HG03066 (cell line): ENCODE measurements at regions not wholly inside any gene's neighbourhood (a gene's known extent, or its start where the extent isn't known, plus 50 kb on each side); places are given as distances from the start of the nearest gene placed in this dataset.
"Not testable (repeated sequence)": the region's sequence is repeated elsewhere in the genome, so short reads cannot be mapped to it uniquely, and the experiment has no call there.

Experiments used
- ATAC-seq: cut with Tn5 transposase; IDR thresholded peaks from one replicate; pipeline ENCODE4 v1.9.1; 2021; ENCODE audit warnings: low read depth; ENCODE audit not compliant: unreplicated experiment

DNA sequence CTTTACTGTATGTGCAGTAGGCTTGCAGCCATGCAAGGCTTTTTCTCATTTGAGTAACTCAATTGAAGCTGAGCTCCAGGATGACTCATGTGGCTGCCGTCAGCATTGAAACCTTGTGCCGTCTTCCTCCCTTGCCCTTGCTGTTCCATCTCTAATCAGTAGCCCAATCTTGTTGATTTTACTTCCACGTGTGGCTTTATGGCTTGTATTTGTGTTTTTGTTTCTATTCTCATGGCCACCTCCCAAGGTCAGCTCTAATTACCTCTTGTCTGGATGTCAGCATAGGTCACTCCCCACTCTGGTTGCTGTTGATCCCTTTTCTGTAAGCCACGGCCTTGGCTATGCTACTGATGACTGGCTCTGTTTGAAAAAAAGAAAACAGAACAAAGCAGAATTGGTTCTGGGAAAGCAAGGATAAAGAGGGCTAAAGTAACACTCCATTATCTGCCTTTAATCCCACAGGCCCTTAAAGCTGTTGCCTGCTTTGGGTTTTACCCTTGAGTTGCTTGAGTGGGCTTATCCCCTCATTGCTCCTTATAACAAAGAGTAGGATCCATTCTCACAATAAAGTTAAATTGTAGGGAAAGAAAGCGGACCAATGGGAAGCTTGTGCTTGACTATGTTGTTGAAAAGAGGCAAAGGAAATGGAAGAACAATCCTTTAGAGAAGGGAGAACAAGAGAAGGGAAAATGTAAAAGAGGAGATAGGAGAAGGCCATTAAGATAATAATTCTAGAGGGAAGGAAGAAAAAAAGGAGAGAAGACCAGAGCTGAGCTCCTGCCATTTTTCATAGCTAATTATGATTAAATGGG lies 173.9 kb upstream of the PGRMC2 start:
- ATAC-seq = no peak

GRCh38 chr4:128459547-128459946 lies 171.9 kb upstream of the PGRMC2 start:
- ATAC-seq = no peak

- ATAC-seq = no peak
These were observed 171.2 kb upstream of the PGRMC2 start for GRCh38 chr4:128458816-128459215.

- ATAC-seq = no peak
These were observed 170.1 kb upstream of the PGRMC2 start for GRCh38 chr4:128457726-128458125.

GRCh38 chr4:128456171-128456570 lies 168.6 kb upstream of the PGRMC2 start:
- no peak for ATAC-seq

- ATAC-seq = no peak
These were observed 167.9 kb upstream of the PGRMC2 start for GRCh38 chr4:128455480-128455879.

DNA sequence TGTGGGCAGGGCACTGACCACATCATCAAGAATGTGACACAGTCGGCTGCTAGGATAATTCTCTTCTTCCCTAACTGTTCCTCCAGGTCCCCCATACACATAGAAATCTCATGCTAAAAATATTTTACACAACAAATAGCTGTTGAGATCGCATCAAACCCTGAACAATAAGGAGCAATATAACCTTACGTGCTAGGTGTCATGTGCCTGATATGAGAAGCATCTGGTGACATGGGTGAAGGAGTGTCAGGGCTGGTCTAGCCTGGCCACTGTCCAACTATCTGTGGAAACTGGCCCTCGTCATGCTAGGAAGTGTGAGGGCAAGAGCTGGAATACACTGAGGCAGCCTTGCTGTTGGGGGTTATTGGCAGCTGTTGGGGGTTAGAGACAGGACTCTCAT lies 167.3 kb upstream of the PGRMC2 start:
- peak; percentile 4 for ATAC-seq

GRCh38 chr4:128454281-128454871 lies 166.8 kb upstream of the PGRMC2 start:
- peak; percentile 98 for ATAC-seq

- ATAC-seq = no peak
These were observed 164.8 kb upstream of the PGRMC2 start for GRCh38 chr4:128452415-128452814.

DNA sequence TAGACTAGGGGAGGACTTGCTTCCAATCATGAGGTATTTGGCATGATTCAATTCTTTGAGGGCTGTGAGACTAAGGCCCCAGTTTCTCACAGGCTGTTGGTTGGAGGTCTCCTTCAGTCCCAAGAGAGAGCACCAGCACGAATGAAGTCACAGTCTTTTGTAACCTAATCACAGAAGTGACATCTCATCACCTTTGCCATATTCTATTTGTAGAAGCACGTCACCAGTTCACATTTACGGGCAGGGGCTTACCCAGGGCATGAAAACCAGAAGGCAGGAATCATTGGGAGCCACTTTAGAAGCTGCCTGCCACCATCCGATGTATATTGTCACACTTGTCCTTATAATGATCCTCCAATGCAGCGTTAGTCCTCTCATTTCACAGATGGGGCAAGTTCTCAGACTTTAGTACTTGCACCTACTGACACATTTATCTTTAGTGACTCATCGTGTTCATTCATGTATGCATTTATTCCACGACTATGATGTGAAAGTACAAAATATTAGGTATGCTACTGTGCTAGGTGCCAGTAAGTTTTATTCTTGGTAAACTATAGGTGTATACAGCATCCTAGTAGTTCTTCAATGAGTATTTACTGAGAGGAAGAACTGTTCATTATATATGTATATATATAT lies 163.8 kb upstream of the PGRMC2 start:
- ATAC-seq = no peak

GRCh38 chr4:128450326-128451120 lies 162.9 kb upstream of the PGRMC2 start:
- no peak for ATAC-seq

GRCh38 chr4:128449251-128449650 lies 161.6 kb upstream of the PGRMC2 start:
- ATAC-seq = no peak

DNA sequence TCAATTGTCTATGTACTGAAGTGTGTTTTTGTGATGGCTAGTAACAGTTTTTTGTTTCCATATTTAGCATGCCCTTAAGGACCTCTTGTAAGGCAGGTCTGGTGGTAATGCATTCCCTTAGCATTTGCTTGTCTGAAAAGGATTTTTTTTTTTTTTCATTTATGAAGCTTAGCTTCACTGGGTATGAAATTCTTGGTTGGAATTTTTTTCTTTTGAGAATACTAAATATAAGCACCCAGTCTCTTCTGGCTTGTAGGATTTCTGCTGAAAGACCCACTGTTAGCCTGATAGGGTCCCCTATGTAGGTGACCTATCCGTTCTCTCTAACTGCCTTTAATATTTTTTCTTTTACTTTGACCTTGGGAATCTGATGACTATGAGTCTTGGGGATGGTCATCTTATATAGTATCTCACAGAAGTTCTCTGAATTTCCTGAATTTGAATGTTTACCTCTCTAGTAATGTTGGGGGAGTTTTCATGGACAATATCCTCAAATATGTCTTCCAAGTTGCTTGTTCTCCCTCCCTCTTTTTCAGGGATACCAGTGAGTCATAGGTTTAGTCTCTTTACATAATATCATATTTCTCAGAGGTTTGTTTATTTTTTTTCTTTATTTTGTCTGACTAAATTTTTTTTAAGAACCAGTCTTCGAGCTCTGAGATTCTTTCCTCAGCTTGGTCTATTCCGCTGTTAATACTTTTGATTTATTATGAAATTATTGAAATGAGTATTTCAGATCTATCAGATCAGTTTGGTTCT lies 157.1 kb upstream of the PGRMC2 start:
- ATAC-seq = no peak

DNA sequence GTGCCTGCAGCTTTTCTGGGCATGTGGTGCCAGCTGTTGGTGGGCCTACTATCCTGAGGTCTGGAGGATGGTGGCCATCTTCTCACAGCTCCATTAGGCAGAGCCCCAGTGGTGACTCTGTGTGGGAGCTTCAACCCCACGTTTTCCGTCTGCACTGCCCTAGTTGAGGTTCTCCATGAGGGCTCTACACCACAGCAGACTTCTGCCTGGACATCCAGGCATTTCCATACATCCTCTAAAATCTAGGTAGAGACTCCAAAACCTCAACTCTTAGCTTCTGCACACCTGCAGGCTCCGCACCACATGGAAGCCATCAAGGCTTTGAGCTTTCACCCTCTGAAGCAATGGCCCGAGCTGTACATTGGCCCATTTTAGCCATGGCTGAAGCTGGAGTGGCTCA lies 153.3 kb upstream of the PGRMC2 start:
- no peak for ATAC-seq

- ATAC-seq = not testable (repeated sequence)
These were observed 149.4 kb upstream of the PGRMC2 start for GRCh38 chr4:128437023-128437422.

DNA sequence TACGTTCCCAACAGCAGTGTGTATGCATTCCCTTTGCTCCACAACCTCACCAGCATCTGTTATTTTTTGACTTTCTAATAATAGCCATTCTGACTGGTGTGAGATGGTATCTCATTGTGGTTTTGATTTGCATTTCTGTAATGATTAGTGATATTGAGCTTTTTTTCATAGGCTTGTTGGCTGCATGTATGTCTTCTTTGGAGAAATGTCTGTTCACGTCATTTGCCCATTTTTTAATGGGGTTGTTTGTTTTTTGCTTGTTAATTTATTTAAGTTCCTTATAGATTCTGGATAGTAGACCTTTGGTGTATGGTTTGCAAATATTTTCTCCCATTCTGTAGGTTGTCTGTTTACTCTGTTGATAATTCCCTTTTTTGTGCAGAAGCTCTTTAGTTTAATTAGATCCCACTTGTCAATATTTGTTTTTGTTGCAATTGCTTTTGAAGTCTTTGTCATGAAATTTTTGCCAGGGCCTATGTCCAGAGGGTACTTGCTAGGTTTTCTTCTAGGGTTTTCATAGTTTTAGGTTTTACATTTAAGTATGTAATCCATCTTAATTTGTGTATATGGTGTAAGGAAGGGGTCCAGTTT lies 141.5 kb upstream of the PGRMC2 start:
- not testable (repeated sequence) for ATAC-seq

DNA sequence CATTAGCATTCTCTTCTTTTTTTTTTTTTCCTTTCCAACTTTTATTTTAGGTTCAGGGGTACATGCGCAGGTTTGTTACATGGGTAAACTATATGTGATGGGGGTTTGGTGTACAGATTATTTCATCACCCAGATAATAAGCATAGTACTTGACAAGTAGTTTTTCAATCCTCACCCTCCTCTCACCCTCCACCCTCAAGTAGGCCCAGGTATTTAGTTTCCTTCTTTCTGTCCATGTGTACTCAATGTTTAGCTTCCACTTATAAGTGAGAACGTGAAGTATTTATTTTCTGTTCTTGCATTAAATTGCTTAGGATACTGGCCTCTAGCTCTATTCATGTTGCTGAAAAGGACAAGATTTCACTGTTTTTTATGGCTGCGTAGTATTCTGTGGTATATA lies 140.8 kb upstream of the PGRMC2 start:
- no peak for ATAC-seq

DNA sequence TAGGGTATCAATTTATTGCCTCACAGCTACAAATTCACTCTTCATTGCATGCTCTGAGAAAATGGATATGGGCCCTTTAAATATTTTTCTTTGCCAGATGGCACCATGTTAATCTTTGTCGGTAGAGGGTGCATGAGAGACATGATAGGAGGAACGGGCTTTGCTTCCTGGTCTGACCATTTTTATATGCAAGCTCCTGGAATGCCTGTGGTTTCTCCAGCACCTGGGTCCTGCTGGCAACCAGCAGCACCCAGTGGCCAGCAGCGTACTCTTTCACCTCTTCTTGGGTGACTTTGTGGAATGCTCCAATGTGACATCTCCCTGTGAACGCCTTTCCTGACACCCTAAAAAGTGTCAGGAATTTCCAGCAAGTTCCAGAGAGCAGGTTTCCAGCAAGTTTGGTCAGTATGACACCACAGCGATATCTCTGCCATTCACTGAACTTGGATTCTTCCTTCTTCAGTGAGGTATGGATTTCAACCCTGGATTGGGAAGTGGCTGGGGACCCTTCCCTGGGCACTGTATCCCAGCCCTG lies 140.3 kb upstream of the PGRMC2 start:
- ATAC-seq = no peak
